DND-41 (cell line): ENCODE measurements at regions not wholly inside any gene's neighbourhood (a gene's known extent, or its start where the extent isn't known, plus 50 kb on each side); places are given as distances from the start of the nearest gene placed in this dataset.

ENCODE experiments used
- ATAC-seq: fragments of 200-7000 bp; cut with Tn5 transposase; 3 replicates; pipeline ENCODE4 v1.9.1; 2021; ENCODE audit warnings: low read depth; ENCODE audit not compliant: insufficient read depth
- DNase-seq: peaks from one replicate; pipeline ENCODE4 v3.0.0-alpha.2; 2020
- H2AFZ ChIP-seq: 2 replicates; pipeline ENCODE4 v1.6.0; 2012; ENCODE audit warnings: low read depth, low read length
- H3K27ac ChIP-seq: 2 replicates; pipeline ENCODE4 v1.5.1; 2012; ENCODE audit warnings: low read length, inconsistent platforms
- H3K27me3 ChIP-seq: fragments of 200-600 bp; sonication (generic); 2 replicates; pipeline ENCODE4 v1.6.0; 2012; ENCODE audit warnings: low read length, mild to moderate bottlenecking, inconsistent platforms; ENCODE audit not compliant: insufficient read depth, poor library complexity
- H3K36me3 ChIP-seq: 2 replicates; pipeline ENCODE4 v1.5.1; 2012; ENCODE audit warnings: low read length, inconsistent platforms; ENCODE audit not compliant: insufficient read depth
- H3K4me1 ChIP-seq: 2 replicates; pipeline ENCODE4 v1.5.1; 2012; ENCODE audit warnings: mild to moderate bottlenecking, low read length; ENCODE audit not compliant: insufficient read depth
- H3K4me2 ChIP-seq: 2 replicates; pipeline ENCODE4 v1.6.0; 2012; ENCODE audit warnings: mild to moderate bottlenecking, moderate library complexity, low read length, inconsistent platforms; ENCODE audit not compliant: insufficient read depth
- H3K4me3 ChIP-seq, 2 experiments: fragments of 200-600 bp in 1 of 2; shearing (Covaris generic) in 1 of 2; 2 replicates each; pipeline ENCODE4 v1.5.1; 2012 to 2016; ENCODE audit warnings: inconsistent platforms in 2 of 2, low read length in 2 of 2, mild to moderate bottlenecking in 2 of 2, low read depth in 1 of 2, moderate library complexity in 1 of 2
- H3K79me2 ChIP-seq: 2 replicates; pipeline ENCODE4 v1.6.0; 2012; ENCODE audit warnings: low read length, inconsistent platforms; ENCODE audit not compliant: insufficient read depth
- H3K9ac ChIP-seq: 2 replicates; pipeline ENCODE4 v1.6.0; 2012; ENCODE audit warnings: low read depth, mild to moderate bottlenecking, inconsistent platforms, low read length, moderate library complexity
- H3K9me3 ChIP-seq: 2 replicates; pipeline ENCODE4 v1.5.1; 2012; ENCODE audit warnings: low read length, moderate library complexity, mild to moderate bottlenecking, inconsistent platforms; ENCODE audit not compliant: insufficient read depth, severe bottlenecking
- H4K20me1 ChIP-seq: 2 replicates; pipeline ENCODE4 v1.6.0; 2012; ENCODE audit warnings: low read length; ENCODE audit not compliant: insufficient read depth
- CTCF ChIP-seq: IDR thresholded peaks from 2 replicates; pipeline ENCODE4 v1.5.1; 2012; ENCODE audit warnings: borderline replicate concordance, low read length, moderate library complexity, mild to moderate bottlenecking; ENCODE audit not compliant: poor library complexity, severe bottlenecking; ENCODE audit errors: extremely low read depth
- EZH2 ChIP-seq: IDR thresholded peaks from 3 replicates; pipeline ENCODE4 v1.6.1; 2012; ENCODE audit warnings: borderline replicate concordance, low read depth, mild to moderate bottlenecking, moderate library complexity, low read length, inconsistent platforms; ENCODE audit not compliant: severe bottlenecking

- no peak for TF ChIP-seq CTCF
- no peak for TF ChIP-seq EZH2
- no peaks in the 10 kb centered on the region for H3K79me2 ChIP-seq
- ATAC-seq: no peak
Observed at GRCh38 chr1:168473126-168473525, 70.7 kb downstream of the XCL2 start.

GRCh38 chr1:168472223-168472622 lies 71.6 kb downstream of the XCL2 start:
- H3K4me3 ChIP-seq: no peak overlapping the region
- no peak overlapping the region for H3K9ac ChIP-seq
- H3K27ac ChIP-seq: no peak overlapping the region
- no peaks in the 10 kb centered on the region for H3K27me3 ChIP-seq
- ATAC-seq: peak; percentile 21; the same call in 1 of the 3 replicates
- H3K79me2 ChIP-seq: no peaks in the 10 kb centered on the region
- H3K4me1 ChIP-seq: peaks cover 17% of the 10 kb centered on the region
- H3K9me3 ChIP-seq: peaks cover 13% of the 10 kb centered on the region
- no peak overlapping the region for H2AFZ ChIP-seq
- no peak overlapping the region for H3K4me2 ChIP-seq
- no peaks in the 10 kb centered on the region for H4K20me1 ChIP-seq
- H3K36me3 ChIP-seq: no peaks in the 10 kb centered on the region
- TF ChIP-seq CTCF (no peak), EZH2 (no peak)
- DNase-seq: no peak

More at GRCh38 chr1:168473126-168473525, 70.7 kb downstream of the XCL2 start:
- no peak overlapping the region for H3K4me2 ChIP-seq
- H3K36me3 ChIP-seq: no peaks in the 10 kb centered on the region
- H3K9ac ChIP-seq: no peak overlapping the region
- no peaks in the 10 kb centered on the region for H4K20me1 ChIP-seq
- no peak for DNase-seq
- H3K9me3 ChIP-seq: peaks cover 13% of the 10 kb centered on the region
- H3K27ac ChIP-seq: no peak overlapping the region
- no peak overlapping the region for H2AFZ ChIP-seq
- H3K27me3 ChIP-seq: no peaks in the 10 kb centered on the region
- H3K4me1 ChIP-seq: peaks cover 8% of the 10 kb centered on the region
- no peak overlapping the region for H3K4me3 ChIP-seq

GRCh38 chr1:168470901-168471431 lies 72.8 kb downstream of the XCL2 start:
- DNase-seq (no peak), ATAC-seq (no peak)
- no peak overlapping the region for H3K4me2 ChIP-seq
- H3K27ac ChIP-seq: no peak overlapping the region
- H3K4me1 ChIP-seq: peaks cover 30% of the 10 kb centered on the region
- no peaks in the 10 kb centered on the region for H4K20me1 ChIP-seq
- peaks cover 13% of the 10 kb centered on the region for H3K9me3 ChIP-seq
- H3K27me3 ChIP-seq: no peaks in the 10 kb centered on the region
- no peak overlapping the region for H3K4me3 ChIP-seq
- H3K79me2 ChIP-seq: no peaks in the 10 kb centered on the region
- H3K36me3 ChIP-seq: no peaks in the 10 kb centered on the region
- H2AFZ ChIP-seq: no peak overlapping the region
- TF ChIP-seq CTCF: no peak
- TF ChIP-seq EZH2: no peak
- H3K9ac ChIP-seq: no peak overlapping the region

- Histone ChIP-seq H3K27me3 (no peaks in the 10 kb centered on the region), H3K4me2 (no peak overlapping the region), H3K4me1 (peaks cover 36% of the 10 kb centered on the region), H3K4me3 (no peak overlapping the region), H3K79me2 (no peaks in the 10 kb centered on the region), H3K9ac (no peak overlapping the region), H2AFZ (no peak overlapping the region), H3K9me3 (peaks cover 9% of the 10 kb centered on the region), H3K36me3 (no peaks in the 10 kb centered on the region), H3K27ac (no peak overlapping the region), H4K20me1 (no peaks in the 10 kb centered on the region)
- peak; percentile 41 for DNase-seq
- TF ChIP-seq EZH2 (no peak), CTCF (no peak)
- ATAC-seq: peak; percentile 51; the same call in 2 of the 3 replicates
Observed at GRCh38 chr1:168469690-168470089, 74.1 kb downstream of the XCL2 start.
